AG09319 (cell line): ENCODE measurements at regions not wholly inside any gene's neighbourhood (a gene's known extent, or its start where the extent isn't known, plus 50 kb on each side); places are given as distances from the start of the nearest gene placed in this dataset.
"Not testable (repeated sequence)": the region's sequence is repeated elsewhere in the genome, so short reads cannot be mapped to it uniquely, and the experiment has no call there.

Experiments
- DNase-seq: peaks from one replicate; pipeline ENCODE4 v3.0.0-alpha.2; 2010; ENCODE audit warnings: low read depth; ENCODE audit errors: extremely low read depth
- TF ChIP-seq, protein P1 (sequence below): IDR thresholded peaks from 2 replicates; pipeline ENCODE4 v1.5.1; 2011; ENCODE audit warnings: low read depth, mild to moderate bottlenecking, inconsistent platforms, low read length, moderate library complexity

DNA sequence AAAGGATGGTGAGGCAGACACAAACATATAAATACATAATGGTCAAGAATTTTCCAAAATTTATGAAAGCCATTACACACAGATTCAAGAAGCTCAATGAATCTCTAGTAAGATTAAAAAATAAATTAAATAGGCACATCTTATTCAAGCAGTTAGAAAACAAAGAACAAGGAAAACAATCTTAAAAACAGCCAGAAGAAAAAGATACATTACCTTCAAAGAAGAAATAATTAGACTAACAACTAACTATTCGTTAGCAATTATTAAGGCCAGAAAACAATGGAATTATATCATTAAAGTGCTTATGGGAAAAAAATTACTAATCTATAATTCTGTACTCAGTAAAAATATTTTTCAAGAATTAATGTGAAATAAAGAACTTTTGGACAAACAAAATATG, 593.1 kb downstream of the EBF1 start:
- TF ChIP-seq, protein P1, sequence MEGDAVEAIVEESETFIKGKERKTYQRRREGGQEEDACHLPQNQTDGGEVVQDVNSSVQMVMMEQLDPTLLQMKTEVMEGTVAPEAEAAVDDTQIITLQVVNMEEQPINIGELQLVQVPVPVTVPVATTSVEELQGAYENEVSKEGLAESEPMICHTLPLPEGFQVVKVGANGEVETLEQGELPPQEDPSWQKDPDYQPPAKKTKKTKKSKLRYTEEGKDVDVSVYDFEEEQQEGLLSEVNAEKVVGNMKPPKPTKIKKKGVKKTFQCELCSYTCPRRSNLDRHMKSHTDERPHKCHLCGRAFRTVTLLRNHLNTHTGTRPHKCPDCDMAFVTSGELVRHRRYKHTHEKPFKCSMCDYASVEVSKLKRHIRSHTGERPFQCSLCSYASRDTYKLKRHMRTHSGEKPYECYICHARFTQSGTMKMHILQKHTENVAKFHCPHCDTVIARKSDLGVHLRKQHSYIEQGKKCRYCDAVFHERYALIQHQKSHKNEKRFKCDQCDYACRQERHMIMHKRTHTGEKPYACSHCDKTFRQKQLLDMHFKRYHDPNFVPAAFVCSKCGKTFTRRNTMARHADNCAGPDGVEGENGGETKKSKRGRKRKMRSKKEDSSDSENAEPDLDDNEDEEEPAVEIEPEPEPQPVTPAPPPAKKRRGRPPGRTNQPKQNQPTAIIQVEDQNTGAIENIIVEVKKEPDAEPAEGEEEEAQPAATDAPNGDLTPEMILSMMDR: no peak
- no peak for DNase-seq

GRCh38 chr5:158502686-158503085, 597.0 kb downstream of the EBF1 start:
- TF ChIP-seq, protein P1: no peak
- DNase-seq: no peak

DNA sequence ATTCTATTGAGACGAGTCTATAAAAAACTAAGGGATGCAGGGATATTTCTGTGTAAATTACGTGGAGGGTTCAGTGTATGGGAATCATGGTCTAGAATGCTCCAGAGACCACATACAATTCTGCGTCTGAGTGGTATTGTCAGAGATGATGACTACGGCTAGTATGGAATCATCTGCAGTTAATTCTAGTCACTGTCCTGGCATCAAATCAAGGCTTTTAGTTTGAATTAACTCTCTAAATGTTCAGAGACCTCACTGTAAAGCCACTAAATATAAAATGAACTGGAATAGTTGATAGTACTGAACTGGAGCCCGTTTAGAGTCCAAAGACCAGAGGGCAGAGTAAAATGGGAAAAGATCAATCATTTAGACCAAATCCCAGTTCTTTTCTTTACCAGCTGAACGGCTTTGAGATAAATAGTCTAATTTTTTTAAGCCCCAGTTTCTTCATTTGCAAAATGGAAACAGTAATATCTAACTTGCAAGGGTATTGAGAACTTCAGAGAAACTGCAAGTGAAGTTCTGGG, 599.8 kb downstream of the EBF1 start:
- TF ChIP-seq, protein P1: no peak
- DNase-seq: no peak

DNA sequence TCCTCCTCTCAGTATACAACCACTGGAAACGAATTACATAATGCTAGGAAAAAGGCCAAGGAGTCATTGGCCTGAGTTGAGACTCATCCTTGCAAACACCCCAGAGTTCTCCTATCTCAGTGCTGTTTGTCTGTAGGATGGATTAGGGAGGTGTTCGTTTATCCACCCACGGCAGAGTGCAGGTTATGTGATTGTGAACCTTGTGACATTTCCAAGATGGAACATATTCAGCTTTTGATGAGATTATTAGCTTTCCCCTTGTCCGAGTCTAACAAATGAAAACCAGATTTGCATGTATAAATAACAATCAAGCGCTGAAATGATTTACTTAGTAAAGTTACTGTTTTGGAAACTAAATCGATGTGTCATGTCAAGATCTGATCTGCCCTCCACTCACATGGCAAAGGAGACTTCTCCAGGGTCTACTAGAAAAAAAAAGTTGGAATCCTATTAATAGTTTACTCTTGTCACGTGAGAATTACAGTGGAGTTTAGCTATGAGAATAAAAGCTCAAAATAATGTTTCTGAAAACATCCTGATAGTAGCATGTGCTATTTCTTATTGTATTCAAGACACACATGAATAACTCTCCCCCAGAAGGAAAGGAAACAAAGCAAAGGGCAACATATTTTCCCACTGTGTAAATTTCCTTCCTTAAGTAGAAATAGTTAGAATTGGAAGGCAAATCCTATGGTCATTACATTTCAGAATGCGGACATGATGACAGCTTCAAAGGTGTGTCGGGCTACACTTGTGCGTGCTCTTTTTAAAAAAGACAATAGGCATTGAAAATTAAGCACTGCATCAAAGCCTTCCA, 600.4 kb downstream of the EBF1 start:
- peak; percentile 52 for DNase-seq

GRCh38 chr5:158496624-158497023, 603.1 kb downstream of the EBF1 start:
- TF ChIP-seq, protein P1: no peak
- no peak for DNase-seq

More for the DNA sequence above, 600.4 kb downstream of the EBF1 start:
- TF ChIP-seq, protein P1: no peak

DNA sequence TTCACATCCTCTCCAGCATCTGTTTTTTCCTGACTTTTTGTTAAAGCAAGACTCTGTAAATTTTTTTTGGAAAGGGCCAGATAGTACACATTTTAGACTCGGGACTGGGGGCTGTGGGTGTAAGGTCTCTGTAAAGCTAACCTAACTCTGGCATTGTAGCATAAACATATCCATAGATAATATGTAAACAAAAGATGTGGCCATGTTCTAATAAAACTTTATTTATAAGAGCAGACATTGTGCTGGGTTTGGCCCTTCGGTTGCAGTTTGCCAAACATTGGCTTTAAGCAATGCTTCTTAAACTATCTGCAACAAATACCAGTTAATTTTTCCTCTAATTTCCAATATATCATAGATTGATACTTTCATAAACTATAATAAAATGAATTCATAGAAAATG, 605.2 kb downstream of the EBF1 start:
- TF ChIP-seq, protein P1: no peak
- no peak for DNase-seq

GRCh38 chr5:158494044-158494443, 605.7 kb downstream of the EBF1 start:
- DNase-seq: not testable (repeated sequence)

DNA sequence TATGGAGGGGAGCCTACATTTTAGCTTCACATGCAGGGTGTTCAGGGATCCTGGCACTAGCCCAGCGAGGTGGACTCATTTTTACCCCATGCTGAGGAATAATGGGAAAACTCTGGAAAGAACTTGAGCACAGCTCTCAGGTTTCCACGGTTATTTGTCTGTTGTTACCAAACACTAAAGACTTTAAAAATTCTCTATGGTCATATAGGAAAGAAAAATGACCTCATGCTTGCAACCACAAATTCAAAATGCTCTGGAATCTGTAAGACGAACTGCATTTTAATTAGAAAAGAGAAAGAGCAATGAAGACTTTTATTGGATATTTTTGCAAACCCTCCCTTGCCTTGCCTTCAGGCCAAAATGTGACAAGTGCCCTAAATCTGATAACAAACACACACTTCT, 606.9 kb downstream of the EBF1 start:
- no peak for DNase-seq
- TF ChIP-seq, protein P1: no peak
